Trophoblast cell (in vitro differentiated cells and primary cell): ENCODE measurements at regions not wholly inside any gene's neighbourhood (a gene's known extent, or its start where the extent isn't known, plus 50 kb on each side); places are given as distances from the start of the nearest gene placed in this dataset.
A peak's percentile ranks its signal among the peaks of the same experiment; 100 is the strongest.
"Not testable (repeated sequence)": the region's sequence is repeated elsewhere in the genome, so short reads cannot be mapped to it uniquely, and the experiment has no call there.

ENCODE experiments used
- DNase-seq, 2 donors: peaks; one replicate each; pipeline ENCODE4 v3.0.0-alpha.2; 2016
- H2AFZ ChIP-seq: 2 replicates; pipeline ENCODE4 v1.6.1; 2013; ENCODE audit warnings: low read length, moderate library complexity, mild to moderate bottlenecking; ENCODE audit not compliant: insufficient read depth, poor library complexity
- H2AK5ac ChIP-seq: 2 replicates; pipeline ENCODE4 v1.6.1; 2013; ENCODE audit warnings: mild to moderate bottlenecking, low read length
- H2BK120ac ChIP-seq: 2 replicates; pipeline ENCODE4 v1.6.1; 2013; ENCODE audit warnings: low read length, mild to moderate bottlenecking, moderate library complexity; ENCODE audit not compliant: insufficient read depth, poor library complexity
- H2BK12ac ChIP-seq: 2 replicates; pipeline ENCODE4 v1.6.1; 2013; ENCODE audit warnings: mild to moderate bottlenecking, low read length, moderate library complexity
- H2BK5ac ChIP-seq: 2 replicates; pipeline ENCODE4 v1.6.1; 2013; ENCODE audit warnings: low read length, low read depth, moderate library complexity, mild to moderate bottlenecking; ENCODE audit not compliant: poor library complexity
- H3K14ac ChIP-seq: 2 replicates; pipeline ENCODE4 v1.6.1; 2013; ENCODE audit warnings: mild to moderate bottlenecking, low read length
- H3K18ac ChIP-seq: 2 replicates; pipeline ENCODE4 v1.6.1; 2013; ENCODE audit warnings: mild to moderate bottlenecking, low read length
- H3K23ac ChIP-seq: 2 replicates; pipeline ENCODE4 v1.6.1; 2013; ENCODE audit warnings: low read length
- H3K27ac ChIP-seq: 2 replicates; pipeline ENCODE4 v1.5.1; 2013; ENCODE audit warnings: low read depth, mild to moderate bottlenecking, inconsistent platforms, low read length, moderate library complexity
- H3K27me3 ChIP-seq: 2 replicates; pipeline ENCODE4 v1.6.1; 2013; ENCODE audit warnings: inconsistent platforms, mild to moderate bottlenecking, low read length, moderate library complexity; ENCODE audit not compliant: insufficient read depth
- H3K36me3 ChIP-seq, 2 experiments: 1 replicate in 1 of 2; 2 replicates in 1 of 2; pipeline ENCODE4 v1.6.1; 2013; ENCODE audit warnings: low read length in 2 of 2, mild to moderate bottlenecking in 2 of 2, moderate library complexity in 1 of 2; ENCODE audit not compliant: insufficient read depth in 2 of 2, control insufficient read depth in 1 of 2
- H3K4ac ChIP-seq: 2 replicates; pipeline ENCODE4 v1.6.1; 2013; ENCODE audit warnings: low read depth, mild to moderate bottlenecking, low read length, moderate library complexity
- H3K4me1 ChIP-seq, 2 experiments: 1 replicate in 1 of 2; 2 replicates in 1 of 2; pipeline ENCODE4 v1.6.1; 2013; ENCODE audit warnings: low read length in 2 of 2, mild to moderate bottlenecking in 2 of 2, moderate library complexity in 1 of 2; ENCODE audit not compliant: insufficient read depth in 2 of 2, control insufficient read depth in 1 of 2
- H3K4me2 ChIP-seq: 2 replicates; pipeline ENCODE4 v1.6.1; 2013; ENCODE audit warnings: inconsistent platforms, mild to moderate bottlenecking, low read length, moderate library complexity
- H3K4me3 ChIP-seq: 2 replicates; pipeline ENCODE4 v1.5.1; 2013; ENCODE audit warnings: mild to moderate bottlenecking, low read depth, low read length, inconsistent platforms
- H3K79me1 ChIP-seq: one replicate; pipeline ENCODE4 v1.6.1; 2013; ENCODE audit warnings: low read length
- H3K79me2 ChIP-seq: 2 replicates; pipeline ENCODE4 v1.6.1; 2013; ENCODE audit warnings: low read length, mild to moderate bottlenecking; ENCODE audit not compliant: control insufficient read depth, insufficient read depth, poor library complexity
- H3K9ac ChIP-seq: 2 replicates; pipeline ENCODE4 v1.6.1; 2013; ENCODE audit warnings: mild to moderate bottlenecking, low read length
- H3K9me3 ChIP-seq: 2 replicates; pipeline ENCODE4 v1.6.1; 2013; ENCODE audit warnings: low read depth, mild to moderate bottlenecking, control low read depth, inconsistent platforms, low read length; ENCODE audit not compliant: insufficient read depth
- H4K12ac ChIP-seq: 2 replicates; pipeline ENCODE4 v1.6.1; 2013; ENCODE audit warnings: low read depth, mild to moderate bottlenecking, low read length, moderate library complexity
- H4K8ac ChIP-seq: 2 replicates; pipeline ENCODE4 v1.6.1; 2013; ENCODE audit warnings: low read depth, mild to moderate bottlenecking, low read length, moderate library complexity
- H4K91ac ChIP-seq: one replicate; pipeline ENCODE4 v1.6.1; 2013; ENCODE audit warnings: low read depth, mild to moderate bottlenecking, low read length, moderate library complexity
- WGBS: extraction: QIAGEN DNeasy Blood & Tissue Kit; methylation state at CpG from one replicate; pipeline ENCODE4 v1.1.7; 2013; ENCODE audit warnings: missing lambda C conversion rate; ENCODE audit not compliant: insufficient read length, insufficient coverage; ENCODE audit errors: extremely low coverage; 5-methylcytosine and 5-hydroxymethylcytosine counted together

DNA sequence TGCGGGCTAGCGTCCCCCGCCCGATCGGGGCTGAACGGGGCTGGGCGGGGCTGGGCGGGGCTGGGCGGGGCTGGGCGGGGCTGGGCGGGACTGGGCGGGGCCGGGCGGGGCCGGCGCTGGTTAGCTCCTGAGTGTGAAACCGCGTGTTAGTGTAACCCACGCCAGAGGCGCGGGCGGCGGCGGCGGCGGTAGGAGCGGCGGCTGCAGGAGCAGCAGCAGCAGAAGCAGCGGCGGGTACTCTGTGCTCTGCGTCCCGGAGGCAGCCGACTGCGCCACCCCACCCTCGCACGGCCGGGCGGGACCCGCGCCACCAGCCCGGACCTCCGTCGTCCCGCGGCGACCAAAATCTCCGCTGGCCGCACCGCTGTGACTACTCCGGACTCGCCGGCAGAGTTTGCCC lies 128.1 kb downstream of the LAS1L start:
- no peak overlapping the region for H3K27ac ChIP-seq
- H3K9ac ChIP-seq = no peak overlapping the region
- no peaks in the 10 kb centered on the region for H3K4me1 ChIP-seq
- no peak overlapping the region for H2AFZ ChIP-seq
- H3K4me3 ChIP-seq = no peak overlapping the region
- peaks cover 5% of the 10 kb centered on the region for H3K27me3 ChIP-seq
- H3K4ac ChIP-seq = no peak overlapping the region
- WGBS = no CpG with 5 or more reads among the region's 52 CpGs
- no peak overlapping the region for H3K14ac ChIP-seq
- H2AK5ac ChIP-seq = no peak overlapping the region
- no peaks in the 10 kb centered on the region for H3K79me2 ChIP-seq
- H4K12ac ChIP-seq = no peak overlapping the region
- no peaks in the 10 kb centered on the region for H3K79me1 ChIP-seq
- no peak overlapping the region for H2BK12ac ChIP-seq
- H2BK5ac ChIP-seq = no peak overlapping the region
- DNase-seq = peak in 1 of 2 donors; percentile 2
- no peaks in the 10 kb centered on the region for H3K36me3 ChIP-seq
- peak overlapping the region; percentile 66 for H3K4me2 ChIP-seq
- no peak overlapping the region for H2BK120ac ChIP-seq
- H3K18ac ChIP-seq = no peak overlapping the region
- no peak overlapping the region for H4K91ac ChIP-seq
- no peak overlapping the region for H4K8ac ChIP-seq
- H3K9me3 ChIP-seq = no peaks in the 10 kb centered on the region
- H3K23ac ChIP-seq = no peak overlapping the region

- no CpG with 5 or more reads among the region's 21 CpGs for WGBS
- H4K91ac ChIP-seq = no peak overlapping the region
- H2AFZ ChIP-seq = no peak overlapping the region
- H3K79me1 ChIP-seq = no peaks in the 10 kb centered on the region
- no peak overlapping the region for H3K4ac ChIP-seq
- H3K18ac ChIP-seq = no peak overlapping the region
- H3K27me3 ChIP-seq = no peaks in the 10 kb centered on the region
- H3K27ac ChIP-seq = no peak overlapping the region
- no peak overlapping the region for H3K4me3 ChIP-seq
- no peak overlapping the region for H3K14ac ChIP-seq
- H3K4me1 ChIP-seq = no peaks in the 10 kb centered on the region
- no peak overlapping the region for H3K9ac ChIP-seq
- H3K23ac ChIP-seq = no peak overlapping the region
- H4K12ac ChIP-seq = no peak overlapping the region
- H2BK120ac ChIP-seq = no peak overlapping the region
- no peaks in the 10 kb centered on the region for H3K36me3 ChIP-seq
- H3K4me2 ChIP-seq = no peak overlapping the region
- H3K9me3 ChIP-seq = no peaks in the 10 kb centered on the region
- H2BK5ac ChIP-seq = no peak overlapping the region
- no peak overlapping the region for H2BK12ac ChIP-seq
- no peak overlapping the region for H2AK5ac ChIP-seq
- no peak overlapping the region for H4K8ac ChIP-seq
- DNase-seq = no peak
- no peaks in the 10 kb centered on the region for H3K79me2 ChIP-seq
These were observed 142.3 kb downstream of the LAS1L start for GRCh38 chrX:65392284-65392683.

DNA sequence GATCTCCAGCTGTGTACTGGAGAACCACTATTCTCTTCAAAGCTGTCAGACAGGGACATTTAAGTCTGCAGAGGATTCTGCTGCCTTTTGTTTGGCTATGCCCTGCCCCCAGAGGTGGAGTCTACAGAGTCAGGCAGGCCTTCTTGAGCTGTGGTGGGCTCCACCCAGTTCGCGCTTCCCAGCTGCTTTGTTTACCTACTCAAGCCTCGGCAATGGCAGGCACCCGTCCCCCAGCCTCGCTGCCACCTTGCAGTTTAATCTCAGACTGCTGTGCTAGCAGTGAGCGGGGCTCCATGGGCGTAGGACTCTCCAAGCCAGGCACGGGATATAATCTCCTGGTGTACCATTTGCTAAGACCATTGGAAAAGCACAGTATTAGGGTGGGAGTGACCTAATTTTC lies 145.5 kb downstream of the LAS1L start:
- H3K4me3 ChIP-seq, H3K23ac ChIP-seq, H3K14ac ChIP-seq, H3K18ac ChIP-seq, H3K36me3 ChIP-seq, H2BK12ac ChIP-seq, H3K9ac ChIP-seq, H2AK5ac ChIP-seq, H4K91ac ChIP-seq, H3K79me2 ChIP-seq, H3K4me2 ChIP-seq, H3K27me3 ChIP-seq, H3K9me3 ChIP-seq, H2BK5ac ChIP-seq, H2BK120ac ChIP-seq, H2AFZ ChIP-seq, H3K4ac ChIP-seq, H3K27ac ChIP-seq, H4K12ac ChIP-seq, H4K8ac ChIP-seq, H3K79me1 ChIP-seq, H3K4me1 ChIP-seq, DNase-seq: not testable (repeated sequence)
- WGBS = no CpG with 5 or more reads among the region's 8 CpGs
